Panc1 (cell line): ENCODE measurements at regions not wholly inside any gene's neighbourhood (a gene's known extent, or its start where the extent isn't known, plus 50 kb on each side); places are given as distances from the start of the nearest gene placed in this dataset.

Experiments used
- POLR2AphosphoS5 ChIP-seq: IDR thresholded peaks from 2 replicates; pipeline ENCODE4 v1.6.1; 2012; ENCODE audit warnings: mild to moderate bottlenecking, low read depth, low read length, moderate library complexity
- REST ChIP-seq, 2 experiments: IDR thresholded peaks; 2 replicates each; pipeline ENCODE4 v1.6.1; 2011 to 2012; ENCODE audit warnings: low read depth in 2 of 2, control low read depth in 1 of 2, low read length in 1 of 2, mild to moderate bottlenecking in 1 of 2, moderate library complexity in 1 of 2; ENCODE audit not compliant: insufficient read depth in 1 of 2
- SIN3A ChIP-seq: IDR thresholded peaks from 2 replicates; pipeline ENCODE4 v1.6.1; 2012; ENCODE audit warnings: low read depth, mild to moderate bottlenecking, low read length, moderate library complexity, borderline replicate concordance; ENCODE audit not compliant: insufficient read depth
- TCF7L2 ChIP-seq: IDR thresholded peaks from 2 replicates; pipeline ENCODE4 v1.6.1; 2011; ENCODE audit warnings: mild to moderate bottlenecking, low read depth, low read length, inconsistent platforms
- TF ChIP-seq, protein P1 (sequence below): fragments of 450-650 bp; IDR thresholded peaks from 2 replicates; pipeline ENCODE4 v1.5.1; 2017; ENCODE audit warnings: mild to moderate bottlenecking

GRCh38 chr5:36787365-36788093, 89.0 kb upstream of the NIPBL start:
- TF ChIP-seq, protein P1, sequence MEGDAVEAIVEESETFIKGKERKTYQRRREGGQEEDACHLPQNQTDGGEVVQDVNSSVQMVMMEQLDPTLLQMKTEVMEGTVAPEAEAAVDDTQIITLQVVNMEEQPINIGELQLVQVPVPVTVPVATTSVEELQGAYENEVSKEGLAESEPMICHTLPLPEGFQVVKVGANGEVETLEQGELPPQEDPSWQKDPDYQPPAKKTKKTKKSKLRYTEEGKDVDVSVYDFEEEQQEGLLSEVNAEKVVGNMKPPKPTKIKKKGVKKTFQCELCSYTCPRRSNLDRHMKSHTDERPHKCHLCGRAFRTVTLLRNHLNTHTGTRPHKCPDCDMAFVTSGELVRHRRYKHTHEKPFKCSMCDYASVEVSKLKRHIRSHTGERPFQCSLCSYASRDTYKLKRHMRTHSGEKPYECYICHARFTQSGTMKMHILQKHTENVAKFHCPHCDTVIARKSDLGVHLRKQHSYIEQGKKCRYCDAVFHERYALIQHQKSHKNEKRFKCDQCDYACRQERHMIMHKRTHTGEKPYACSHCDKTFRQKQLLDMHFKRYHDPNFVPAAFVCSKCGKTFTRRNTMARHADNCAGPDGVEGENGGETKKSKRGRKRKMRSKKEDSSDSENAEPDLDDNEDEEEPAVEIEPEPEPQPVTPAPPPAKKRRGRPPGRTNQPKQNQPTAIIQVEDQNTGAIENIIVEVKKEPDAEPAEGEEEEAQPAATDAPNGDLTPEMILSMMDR, result no peak
- TF ChIP-seq SIN3A, result no peak
- no peak for TF ChIP-seq POLR2AphosphoS5
- TF ChIP-seq REST (IDR thresholded peaks at IDR 0.05; ENCODE audit: insufficient read depth in 1 of 2, low read depth in 2 of 2, low read length in 1 of 2), result no peak
- TF ChIP-seq TCF7L2, result no peak
